HG03460 (cell line): ENCODE measurements at regions not wholly inside any gene's neighbourhood (a gene's known extent, or its start where the extent isn't known, plus 50 kb on each side); places are given as distances from the start of the nearest gene placed in this dataset.

Experiments used
- ATAC-seq: cut with Tn5 transposase; IDR thresholded peaks from one replicate; pipeline ENCODE4 v1.9.1; 2021; ENCODE audit not compliant: unreplicated experiment

GRCh38 chr3:193754719-193755118, 161.7 kb downstream of the OPA1 start:
- no peak for ATAC-seq

DNA sequence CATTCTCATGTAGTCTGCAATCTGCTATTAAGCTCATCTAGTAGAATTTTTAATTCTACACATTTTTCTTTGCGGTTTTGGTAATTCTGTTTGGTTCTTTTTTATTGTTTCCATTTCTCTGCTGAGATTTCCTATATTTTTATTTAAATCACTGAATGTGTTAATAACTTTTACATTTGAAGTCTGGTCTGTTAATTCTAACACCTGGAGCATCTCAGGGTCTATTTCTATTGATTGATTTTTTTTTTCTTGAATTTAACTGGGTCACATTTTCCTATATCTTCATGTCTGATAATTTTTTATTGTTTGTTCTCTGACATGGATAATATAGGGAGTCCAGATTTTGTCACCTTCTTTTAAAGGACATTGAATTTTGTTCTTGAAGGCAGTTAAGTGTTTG, 163.5 kb downstream of the OPA1 start:
- no peak for ATAC-seq

- ATAC-seq: no peak
Observed at GRCh38 chr3:193757457-193757856, 164.4 kb downstream of the OPA1 start.

- no peak for ATAC-seq
Observed at GRCh38 chr3:193761969-193762368, 169.0 kb downstream of the OPA1 start.

GRCh38 chr3:193762657-193763056, 169.6 kb downstream of the OPA1 start:
- no peak for ATAC-seq

GRCh38 chr3:193764959-193765358, 172.0 kb downstream of the OPA1 start:
- ATAC-seq: no peak

DNA sequence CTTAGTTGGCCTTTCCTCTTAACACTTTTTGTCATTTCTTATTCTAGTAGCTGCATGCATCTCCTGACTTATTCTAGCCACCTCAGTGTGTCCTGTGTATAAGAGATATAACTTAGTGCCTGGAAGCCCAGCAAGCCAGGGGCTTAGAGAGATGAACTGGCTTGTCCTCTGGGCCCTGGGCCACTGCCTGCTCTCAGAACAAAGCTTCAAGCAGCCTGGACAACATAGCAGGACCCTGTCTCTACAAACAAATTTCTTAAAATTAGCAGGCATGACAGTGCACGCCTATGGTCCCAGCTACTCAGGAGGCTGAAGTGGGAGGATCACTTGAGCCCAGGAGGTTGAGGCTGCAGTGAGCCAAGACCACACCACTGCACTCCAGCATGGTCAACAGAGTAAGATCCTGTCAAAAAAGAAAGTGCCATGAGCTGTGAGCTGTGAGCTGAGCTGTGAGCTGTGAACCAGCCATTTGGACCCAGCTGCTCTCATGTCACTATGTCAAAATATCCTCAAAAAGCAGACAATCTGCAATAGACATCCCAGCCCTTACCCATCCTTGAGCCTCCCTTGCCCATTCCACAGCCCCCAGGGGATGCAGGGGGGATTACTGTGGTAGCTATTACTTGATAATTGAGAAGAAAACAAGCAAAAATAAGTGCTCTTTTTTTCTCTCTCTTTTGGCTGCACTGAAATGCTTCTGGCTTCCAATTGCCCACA, 174.5 kb downstream of the OPA1 start:
- ATAC-seq: no peak

GRCh38 chr3:193768070-193768394, 175.0 kb downstream of the OPA1 start:
- ATAC-seq: no peak

- no peak for ATAC-seq
Observed at GRCh38 chr3:193769437-193769836, 176.4 kb downstream of the OPA1 start.

- no peak for ATAC-seq
Observed at GRCh38 chr3:193771011-193771652, 178.1 kb downstream of the OPA1 start.

- no peak for ATAC-seq
Observed at GRCh38 chr3:193771653-193772421, 178.8 kb downstream of the OPA1 start.

GRCh38 chr3:193772422-193772763, 179.4 kb downstream of the OPA1 start:
- ATAC-seq: no peak

DNA sequence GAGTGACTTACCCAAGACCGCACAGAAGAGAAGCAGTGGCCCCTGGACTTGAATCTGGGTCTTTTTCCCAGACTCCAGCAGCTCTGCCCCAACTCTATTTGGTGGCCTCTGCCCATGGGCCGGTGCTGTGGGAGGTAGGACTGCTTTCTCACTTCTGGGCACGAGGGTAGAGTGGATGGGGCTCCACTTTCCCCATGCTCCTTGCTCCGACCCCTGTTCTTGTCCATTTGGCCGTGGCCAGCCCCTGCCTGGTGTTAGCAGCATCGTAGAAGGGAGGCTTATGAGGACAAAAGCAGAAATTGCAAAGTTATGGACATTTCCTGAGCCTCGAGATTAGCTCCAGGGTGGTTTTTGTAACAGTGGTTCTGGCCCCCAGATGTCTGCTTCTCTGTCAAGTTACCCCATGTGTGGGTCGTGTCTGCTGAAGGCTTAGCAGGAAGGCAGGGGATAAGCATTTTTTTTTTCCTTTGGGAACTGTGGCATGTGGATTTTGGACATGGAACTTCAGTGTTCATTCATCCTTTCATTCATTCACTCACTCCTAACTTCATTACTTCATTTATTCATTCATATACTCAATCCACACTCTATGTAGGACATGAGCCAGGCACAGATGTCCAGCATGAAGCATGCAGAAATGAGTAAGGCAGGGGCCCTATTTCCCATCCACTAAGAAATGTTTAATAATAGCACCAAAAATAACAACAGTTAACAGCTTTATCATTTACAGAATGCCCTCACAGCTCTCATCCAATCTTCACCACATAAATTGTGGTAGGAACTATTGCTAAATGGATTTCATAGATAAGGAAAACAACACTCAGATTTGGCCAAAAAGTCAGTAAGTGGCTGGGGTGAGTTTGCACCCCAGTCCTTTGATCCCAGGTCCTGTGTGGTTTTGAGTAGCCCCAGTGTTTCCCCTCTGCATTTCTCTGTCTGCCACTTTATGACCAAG, 180.5 kb downstream of the OPA1 start:
- no peak for ATAC-seq

DNA sequence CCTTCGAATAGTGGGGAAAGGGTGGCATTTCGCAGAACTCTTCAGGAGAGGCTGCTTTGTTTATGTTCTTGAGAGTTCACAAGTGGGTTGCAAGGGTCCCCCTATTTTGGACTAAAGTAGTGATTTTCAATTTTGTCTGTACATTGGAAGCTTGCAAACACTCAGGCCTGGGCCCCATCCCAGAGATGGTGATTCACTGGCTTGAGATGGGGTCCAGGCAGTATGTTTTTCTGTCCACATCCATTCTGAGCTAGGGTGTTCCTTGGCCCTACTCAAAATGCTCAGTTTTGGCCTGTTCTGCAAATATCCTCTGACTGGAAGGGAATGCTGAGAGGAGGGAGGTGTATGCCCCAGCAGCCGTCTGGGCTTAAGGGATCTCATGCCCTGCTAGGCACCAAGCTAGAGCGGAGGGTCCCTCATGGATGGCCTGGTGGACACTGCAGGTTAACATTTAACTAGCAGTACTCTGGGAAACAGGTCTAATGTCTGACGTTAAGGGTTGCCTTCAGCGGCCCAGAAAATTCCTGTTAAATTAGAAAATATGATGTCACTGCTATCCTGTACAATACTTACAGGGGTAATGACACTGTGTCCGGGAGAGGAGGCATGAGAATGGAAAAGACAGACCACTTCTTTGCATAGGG, 181.4 kb downstream of the OPA1 start:
- ATAC-seq: no peak

- no peak for ATAC-seq
Observed at GRCh38 chr3:193774916-193775285, 181.9 kb downstream of the OPA1 start.

DNA sequence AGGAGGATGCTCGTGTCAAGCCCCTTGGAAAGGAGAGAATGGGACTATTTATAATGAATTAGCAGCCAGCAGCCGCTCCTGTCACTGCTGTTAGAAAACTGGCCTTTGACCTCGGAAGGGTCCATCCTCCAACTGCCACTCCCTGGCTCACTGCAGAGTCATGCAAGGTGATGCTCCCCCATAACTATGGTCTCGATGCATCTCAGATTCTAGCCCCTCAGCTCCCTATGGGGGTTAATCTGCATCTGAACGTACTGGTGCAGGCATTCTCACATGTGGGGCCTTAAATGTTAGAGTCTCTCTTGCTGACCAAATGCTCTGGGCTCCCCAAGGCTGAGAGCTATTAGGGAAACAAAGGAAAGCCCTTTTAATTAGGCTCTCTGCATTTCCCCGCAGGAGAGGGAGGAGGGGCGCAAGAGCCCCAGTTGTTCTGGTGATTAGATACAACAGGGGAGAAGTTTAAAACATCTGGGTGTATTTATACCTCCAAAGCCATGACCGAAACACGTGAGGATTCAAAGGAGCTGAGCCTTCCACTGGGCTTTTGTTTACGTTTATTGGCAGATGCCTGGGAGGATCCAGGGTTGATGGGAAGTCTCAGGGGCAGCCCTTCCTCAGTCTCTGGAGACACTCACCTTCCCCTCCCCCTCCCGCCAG, 182.5 kb downstream of the OPA1 start:
- no peak for ATAC-seq

GRCh38 chr3:193776626-193777358, 183.8 kb downstream of the OPA1 start:
- no peak for ATAC-seq

GRCh38 chr3:193777524-193777923, 184.5 kb downstream of the OPA1 start:
- ATAC-seq: no peak

DNA sequence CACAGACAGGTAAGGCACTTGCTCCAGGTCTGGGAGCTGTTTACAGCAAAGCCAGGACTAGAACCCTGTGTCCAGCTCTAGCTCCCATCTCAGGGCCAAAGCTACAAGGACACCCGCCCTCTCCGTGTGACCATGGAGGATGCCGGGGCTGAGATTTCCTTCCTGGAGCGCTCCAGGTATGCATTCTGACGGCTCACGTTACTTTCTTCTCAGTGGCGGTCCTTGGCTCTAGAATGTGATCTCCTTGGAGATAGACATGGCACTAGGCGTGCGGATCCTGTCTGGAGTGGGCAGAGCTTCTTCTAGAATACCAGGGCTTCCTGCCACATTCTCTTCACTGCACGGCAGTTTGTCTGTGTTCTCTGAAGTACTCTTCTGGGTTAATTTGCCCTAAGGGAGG, 185.7 kb downstream of the OPA1 start:
- no peak for ATAC-seq

GRCh38 chr3:193779933-193780332, 186.9 kb downstream of the OPA1 start:
- no peak for ATAC-seq
